HEK293 (cell line): ENCODE measurements at regions not wholly inside any gene's neighbourhood (a gene's known extent, or its start where the extent isn't known, plus 50 kb on each side); places are given as distances from the start of the nearest gene placed in this dataset.

Source experiments
- CTCF ChIA-PET: fragments of 350-600 bp; formaldehyde crosslinking; extraction: SDS; loops from one replicate; lab custom pipeline; 2021; ENCODE audit warnings: antibody characterized with exemption; lab: Yijun Ruan, JAX
- POLR2A ChIA-PET: fragments of 300-600 bp; formaldehyde crosslinking; extraction: SDS; loops from one replicate; lab custom pipeline; 2020; ENCODE audit warnings: antibody characterized with exemption, inconsistent platforms; lab: Yijun Ruan, JAX
- H3K27ac ChIP-seq: fragments of 200-500 bp; sonication (Bioruptor generic); 2 replicates; pipeline ENCODE4 v1.5.1; 2014; ENCODE audit warnings: low read depth, low read length, control low read depth, inconsistent platforms; ENCODE audit errors: extremely low read depth
- H3K36me3 ChIP-seq, 2 experiments: fragments of 200-500 bp in 1 of 2; sonication (Bioruptor generic) in 1 of 2; 1 replicate in 1 of 2; 2 replicates in 1 of 2; pipeline ENCODE4 v1.5.1; 2014 to 2017; ENCODE audit warnings: inconsistent platforms in 2 of 2, low read length in 2 of 2; ENCODE audit not compliant: control insufficient read depth in 2 of 2, insufficient read depth in 1 of 2
- H3K4me1 ChIP-seq: fragments of 200-500 bp; sonication (Bioruptor generic); 2 replicates; pipeline ENCODE4 v1.5.1; 2014; ENCODE audit warnings: mild to moderate bottlenecking, low read length, inconsistent platforms; ENCODE audit not compliant: control insufficient read depth, insufficient read depth
- H3K4me3 ChIP-seq: 2 replicates; pipeline ENCODE4 v1.5.1; 2011; ENCODE audit warnings: low read depth, mild to moderate bottlenecking, control low read depth, low read length, moderate library complexity
- H3K9me3 ChIP-seq: fragments of 200-500 bp; sonication (Bioruptor generic); 2 replicates; pipeline ENCODE4 v1.5.1; 2014; ENCODE audit warnings: low read depth, low read length, inconsistent platforms; ENCODE audit not compliant: control insufficient read depth, insufficient read depth
- FEZF1 ChIP-seq: fragments of 450-650 bp; formaldehyde crosslinking; IDR thresholded peaks from 2 replicates; pipeline ENCODE4 v1.5.1; 2016; ENCODE audit warnings: missing biosample characterization, missing genetic modification characterization
- HOXD13 ChIP-seq: sonication (generic); formaldehyde crosslinking; IDR thresholded peaks from 2 replicates; pipeline ENCODE4 v1.8.0; 2022; ENCODE audit warnings: missing genetic modification reagents, borderline replicate concordance
- ZNF23 ChIP-seq: fragments of 450-650 bp; formaldehyde crosslinking; IDR thresholded peaks from 2 replicates; pipeline ENCODE4 v1.5.1; 2016; ENCODE audit warnings: missing biosample characterization, missing genetic modification characterization, borderline replicate concordance
- ZNF394 ChIP-seq: fragments of 450-650 bp; formaldehyde crosslinking; IDR thresholded peaks from 2 replicates; pipeline ENCODE4 v1.5.1; 2016; ENCODE audit warnings: missing biosample characterization, missing genetic modification characterization, mild to moderate bottlenecking, moderate library complexity, borderline replicate concordance
- ZNF433 ChIP-seq: fragments of 450-650 bp; formaldehyde crosslinking; IDR thresholded peaks from 2 replicates; pipeline ENCODE4 v1.5.1; 2016; ENCODE audit warnings: missing biosample characterization, missing genetic modification characterization, low read depth
- ZNF664 ChIP-seq: fragments of 450-650 bp; formaldehyde crosslinking; IDR thresholded peaks from 2 replicates; pipeline ENCODE4 v1.5.1; 2016; ENCODE audit warnings: missing biosample characterization, missing genetic modification characterization
- ZNF830 ChIP-seq: fragments of 450-650 bp; IDR thresholded peaks from 2 replicates; pipeline ENCODE4 v1.5.0; 2018; ENCODE audit warnings: missing biosample characterization, missing genetic modification characterization, low read depth, mild to moderate bottlenecking, moderate library complexity
- ZXDB ChIP-seq: fragments of 450-650 bp; formaldehyde crosslinking; IDR thresholded peaks from 2 replicates; pipeline ENCODE4 v1.5.1; 2016; ENCODE audit warnings: missing biosample characterization, missing genetic modification characterization
- TF ChIP-seq, protein P1 (sequence below): fragments of 450-650 bp; formaldehyde crosslinking; IDR thresholded peaks from 2 replicates; pipeline ENCODE4 v1.5.1; 2016; ENCODE audit warnings: missing biosample characterization, missing genetic modification characterization

- H3K4me3 ChIP-seq = no peak overlapping the region
- TF ChIP-seq ZXDB (peak; percentile 44; the same call in 1 of the 2 replicates), ZNF394 (no peak), FEZF1 (tag by site-specific recombination) (peak; percentile 33; the same call in 1 of the 2 replicates), ZNF664 (no peak), HOXD13 (CRISPR knock-in tag) (no peak), ZNF830 (no peak)
- H3K27ac ChIP-seq = no peak overlapping the region
- no peaks in the 10 kb centered on the region for H3K4me1 ChIP-seq
- H3K9me3 ChIP-seq = no peaks in the 10 kb centered on the region
- ChIA-PET CTCF (no interaction called here), POLR2A (no interaction called here)
- no peaks in the 10 kb centered on the region for H3K36me3 ChIP-seq
Measured at GRCh38 chrX:75211976-75212375, 55.9 kb upstream of the ABCB7 start.

GRCh38 chrX:75210602-75211001 lies 54.5 kb upstream of the ABCB7 start:
- Histone ChIP-seq H3K4me1 (no peaks in the 10 kb centered on the region), H3K36me3 (no peaks in the 10 kb centered on the region), H3K27ac (no peak overlapping the region), H3K9me3 (no peaks in the 10 kb centered on the region), H3K4me3 (no peak overlapping the region)
- POLR2A ChIA-PET = no interaction called here
- CTCF ChIA-PET = interaction anchor here (0.6 kb wide), 1 partner anchor 127 kb away, joined by 3 read pairs; no protein-coding TSS in a partner anchor
- TF ChIP-seq, protein P1, sequence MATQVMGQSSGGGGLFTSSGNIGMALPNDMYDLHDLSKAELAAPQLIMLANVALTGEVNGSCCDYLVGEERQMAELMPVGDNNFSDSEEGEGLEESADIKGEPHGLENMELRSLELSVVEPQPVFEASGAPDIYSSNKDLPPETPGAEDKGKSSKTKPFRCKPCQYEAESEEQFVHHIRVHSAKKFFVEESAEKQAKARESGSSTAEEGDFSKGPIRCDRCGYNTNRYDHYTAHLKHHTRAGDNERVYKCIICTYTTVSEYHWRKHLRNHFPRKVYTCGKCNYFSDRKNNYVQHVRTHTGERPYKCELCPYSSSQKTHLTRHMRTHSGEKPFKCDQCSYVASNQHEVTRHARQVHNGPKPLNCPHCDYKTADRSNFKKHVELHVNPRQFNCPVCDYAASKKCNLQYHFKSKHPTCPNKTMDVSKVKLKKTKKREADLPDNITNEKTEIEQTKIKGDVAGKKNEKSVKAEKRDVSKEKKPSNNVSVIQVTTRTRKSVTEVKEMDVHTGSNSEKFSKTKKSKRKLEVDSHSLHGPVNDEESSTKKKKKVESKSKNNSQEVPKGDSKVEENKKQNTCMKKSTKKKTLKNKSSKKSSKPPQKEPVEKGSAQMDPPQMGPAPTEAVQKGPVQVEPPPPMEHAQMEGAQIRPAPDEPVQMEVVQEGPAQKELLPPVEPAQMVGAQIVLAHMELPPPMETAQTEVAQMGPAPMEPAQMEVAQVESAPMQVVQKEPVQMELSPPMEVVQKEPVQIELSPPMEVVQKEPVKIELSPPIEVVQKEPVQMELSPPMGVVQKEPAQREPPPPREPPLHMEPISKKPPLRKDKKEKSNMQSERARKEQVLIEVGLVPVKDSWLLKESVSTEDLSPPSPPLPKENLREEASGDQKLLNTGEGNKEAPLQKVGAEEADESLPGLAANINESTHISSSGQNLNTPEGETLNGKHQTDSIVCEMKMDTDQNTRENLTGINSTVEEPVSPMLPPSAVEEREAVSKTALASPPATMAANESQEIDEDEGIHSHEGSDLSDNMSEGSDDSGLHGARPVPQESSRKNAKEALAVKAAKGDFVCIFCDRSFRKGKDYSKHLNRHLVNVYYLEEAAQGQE (tag by site-specific recombination) = no peak
- TF ChIP-seq ZNF23 (tag by site-specific recombination) = no peak
- TF ChIP-seq ZNF433 (tag by site-specific recombination) = no peak
